Esophagus muscularis mucosa (tissue), 4 donors: ENCODE measurements at regions not wholly inside any gene's neighbourhood (a gene's known extent, or its start where the extent isn't known, plus 50 kb on each side); places are given as distances from the start of the nearest gene placed in this dataset.

Source experiments
- DNase-seq: peaks from one replicate; pipeline ENCODE4 v3.0.0-alpha.2; 2017; ENCODE audit errors: extremely low spot score
- H3K27ac ChIP-seq, 4 donors: fragments of 200-600 bp; sonication (generic); replicated peaks in 1 of 4; 1 replicate in 3 of 4; 2 replicates in 1 of 4; pipeline ENCODE4 v1.5.1; 2016 to 2019; ENCODE audit warnings: mild to moderate bottlenecking in 1 of 4
- H3K27me3 ChIP-seq, 4 donors: fragments of 200-600 bp; sonication (generic); one replicate each; pipeline versions ENCODE4 v1.5.1 to v1.6.0; 2016 to 2019
- H3K36me3 ChIP-seq, 4 donors: fragments of 200-600 bp; sonication (generic); one replicate each; pipeline ENCODE4 v1.5.1; 2016 to 2019
- H3K4me1 ChIP-seq, 4 donors: fragments of 200-600 bp; sonication (generic); one replicate each; pipeline ENCODE4 v1.5.1; 2016 to 2019
- H3K4me3 ChIP-seq, 4 donors: fragments of 200-600 bp; sonication (generic); 1 replicate in 2 of 4; 2 replicates in 2 of 4; pipeline ENCODE4 v1.5.1; 2016 to 2019; ENCODE audit warnings: mild to moderate bottlenecking in 4 of 4, moderate library complexity in 1 of 4
- H3K9me3 ChIP-seq, 4 donors: fragments of 200-600 bp; sonication (generic); 1 replicate in 3 of 4; 2 replicates in 1 of 4; pipeline ENCODE4 v1.5.1; 2016 to 2019
- EP300 ChIP-seq: sonication (generic); formaldehyde crosslinking; IDR thresholded peaks from one replicate; pipeline ENCODE4 v1.6.1; 2017; ENCODE audit warnings: antibody characterized with exemption
- POLR2A ChIP-seq: fragments of 450-650 bp; IDR thresholded peaks from one replicate; pipeline ENCODE4 v1.6.1; 2017; ENCODE audit warnings: antibody characterized with exemption, moderate library complexity, mild to moderate bottlenecking, low read depth
- POLR2AphosphoS5 ChIP-seq, 2 donors: sonication (generic); formaldehyde crosslinking; IDR thresholded peaks; one replicate each; pipeline ENCODE4 v1.6.1; 2017; ENCODE audit warnings: antibody characterized with exemption in 2 of 2
- WGBS: methylation state at CpG from one replicate; pipeline ENCODE4 v1.1.5; 2018; 5-methylcytosine and 5-hydroxymethylcytosine counted together
- intact Hi-C: fragments of 100-400 bp; cut with DNase I; formaldehyde crosslinking; loops from one replicate; pipeline ENCODE4 v1.15.1; 2023
- TF ChIP-seq, protein P1 (sequence below), 3 experiments: fragments of 200-600 bp in 2 of 3; fragments of 450-650 bp in 1 of 3; sonication (generic) in 2 of 3; IDR thresholded peaks; one replicate each; pipeline ENCODE4 v1.5.1; 2017 to 2019; ENCODE audit warnings: antibody characterized with exemption in 3 of 3, mild to moderate bottlenecking in 2 of 3, moderate library complexity in 1 of 3

DNA sequence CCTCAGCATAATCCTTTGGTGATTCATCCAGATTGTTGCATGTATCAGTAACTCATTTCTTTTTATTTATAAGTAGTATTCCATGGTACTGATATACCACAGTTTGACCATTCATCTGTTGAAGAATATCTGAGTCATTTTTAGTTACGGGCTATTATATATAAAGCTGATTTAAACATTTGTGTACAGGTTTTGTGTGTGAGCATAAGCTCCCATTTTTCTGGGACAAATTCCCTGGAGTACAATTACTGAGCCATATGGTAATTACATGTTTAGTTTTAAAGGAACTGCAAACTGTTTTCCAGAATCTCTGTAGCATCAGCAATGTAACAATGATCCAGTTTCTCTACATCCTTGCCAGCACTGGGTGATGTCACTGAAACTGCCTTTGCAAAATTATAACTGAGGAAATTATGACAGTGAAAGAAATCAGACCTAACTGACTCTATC lies 236.2 kb upstream of the KRR1 start:
- TF ChIP-seq, protein P1, sequence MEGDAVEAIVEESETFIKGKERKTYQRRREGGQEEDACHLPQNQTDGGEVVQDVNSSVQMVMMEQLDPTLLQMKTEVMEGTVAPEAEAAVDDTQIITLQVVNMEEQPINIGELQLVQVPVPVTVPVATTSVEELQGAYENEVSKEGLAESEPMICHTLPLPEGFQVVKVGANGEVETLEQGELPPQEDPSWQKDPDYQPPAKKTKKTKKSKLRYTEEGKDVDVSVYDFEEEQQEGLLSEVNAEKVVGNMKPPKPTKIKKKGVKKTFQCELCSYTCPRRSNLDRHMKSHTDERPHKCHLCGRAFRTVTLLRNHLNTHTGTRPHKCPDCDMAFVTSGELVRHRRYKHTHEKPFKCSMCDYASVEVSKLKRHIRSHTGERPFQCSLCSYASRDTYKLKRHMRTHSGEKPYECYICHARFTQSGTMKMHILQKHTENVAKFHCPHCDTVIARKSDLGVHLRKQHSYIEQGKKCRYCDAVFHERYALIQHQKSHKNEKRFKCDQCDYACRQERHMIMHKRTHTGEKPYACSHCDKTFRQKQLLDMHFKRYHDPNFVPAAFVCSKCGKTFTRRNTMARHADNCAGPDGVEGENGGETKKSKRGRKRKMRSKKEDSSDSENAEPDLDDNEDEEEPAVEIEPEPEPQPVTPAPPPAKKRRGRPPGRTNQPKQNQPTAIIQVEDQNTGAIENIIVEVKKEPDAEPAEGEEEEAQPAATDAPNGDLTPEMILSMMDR (IDR thresholded peaks at IDR 0.05): no peak
- no peak for TF ChIP-seq EP300
- no peak for TF ChIP-seq POLR2AphosphoS5 (IDR thresholded peaks at IDR 0.05)
- no peak for TF ChIP-seq POLR2A
- WGBS: 75% methylated on average over 1 of the region's 1 CpG
- Histone ChIP-seq H3K9me3 (no peaks in the 10 kb centered on the region), H3K27ac (no peak overlapping the region), H3K27me3 (no peaks in the 10 kb centered on the region), H3K36me3 (no peaks in the 10 kb centered on the region), H3K4me3 (no peak overlapping the region), H3K4me1 (peaks cover 0 to 9% (median 7%) of the 10 kb centered on the region in 4 donors)
- intact Hi-C loops: no loop called here
- no peak for DNase-seq

DNA sequence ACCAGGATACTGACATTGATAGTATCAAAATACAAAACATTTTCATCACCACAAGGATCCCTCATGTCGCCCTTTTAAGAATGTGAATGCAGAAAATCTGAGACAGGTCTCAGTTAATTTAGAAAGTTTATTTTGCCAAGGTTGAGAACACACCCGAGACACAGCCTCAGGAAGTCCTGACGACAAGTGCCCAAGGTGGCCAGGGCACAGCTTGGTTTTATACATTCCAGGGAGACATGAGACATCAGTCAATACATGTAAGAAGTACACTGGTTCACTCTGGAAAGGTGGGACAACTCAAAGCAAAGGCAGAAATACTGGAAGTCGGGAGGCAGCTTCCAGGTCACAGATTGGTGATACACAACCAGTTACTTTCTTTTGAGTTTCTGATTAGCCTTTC lies 235.2 kb upstream of the KRR1 start:
- Histone ChIP-seq H3K27me3 (no peaks in the 10 kb centered on the region), H3K4me3 (no peak overlapping the region), H3K27ac (no peak overlapping the region), H3K4me1 (peaks cover 0 to 9% (median 7%) of the 10 kb centered on the region in 4 donors), H3K36me3 (no peaks in the 10 kb centered on the region), H3K9me3 (no peaks in the 10 kb centered on the region)
- no peak for TF ChIP-seq EP300
- TF ChIP-seq, protein P1 (IDR thresholded peaks at IDR 0.05): no peak
- TF ChIP-seq POLR2AphosphoS5 (IDR thresholded peaks at IDR 0.05): no peak
- TF ChIP-seq POLR2A: no peak
- intact Hi-C loops: no loop called here
- 97% methylated on average over 4 of the region's 4 CpGs for WGBS
- no peak for DNase-seq

DNA sequence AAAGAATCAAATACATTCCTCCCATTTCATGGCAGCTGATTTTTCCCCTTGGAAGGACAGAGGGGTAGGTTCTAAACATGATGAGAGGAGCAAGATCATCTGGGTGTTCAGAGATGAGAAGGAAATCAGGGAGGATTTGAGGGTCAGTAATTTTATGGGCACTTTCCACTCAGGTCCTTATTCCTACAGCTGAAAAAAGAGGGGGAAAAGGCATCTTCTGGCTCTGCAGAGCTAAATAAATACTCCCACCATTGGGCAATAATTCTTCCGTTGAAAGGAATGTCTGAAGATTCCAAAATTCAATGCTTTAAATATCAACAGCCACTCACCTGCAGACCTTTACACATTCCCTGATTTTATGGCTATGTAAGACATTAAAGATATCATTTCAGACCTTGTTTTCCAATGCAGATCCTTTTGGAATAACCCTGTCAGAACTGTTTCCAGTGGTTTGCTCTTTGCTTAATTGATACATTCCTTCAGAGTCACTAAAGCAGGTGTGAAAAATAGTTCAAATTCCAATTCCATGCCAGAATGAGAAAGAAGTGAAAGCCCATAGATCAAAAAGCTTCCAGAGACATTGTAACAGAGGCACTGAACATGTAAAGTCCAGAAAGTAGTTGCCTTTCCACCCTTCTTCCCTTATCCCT lies 233.3 kb upstream of the KRR1 start:
- intact Hi-C loops: no loop called here
- Histone ChIP-seq H3K9me3 (no peaks in the 10 kb centered on the region), H3K4me1 (no peaks in the 10 kb centered on the region), H3K36me3 (no peaks in the 10 kb centered on the region), H3K27me3 (no peaks in the 10 kb centered on the region), H3K4me3 (no peak overlapping the region), H3K27ac (no peak overlapping the region)
- 61% methylated on average over 1 of the region's 1 CpG for WGBS
- DNase-seq: no peak
- TF ChIP-seq POLR2AphosphoS5 (IDR thresholded peaks at IDR 0.05): no peak
- no peak for TF ChIP-seq POLR2A
- TF ChIP-seq EP300: no peak
- TF ChIP-seq, protein P1 (IDR thresholded peaks at IDR 0.05): no peak

DNA sequence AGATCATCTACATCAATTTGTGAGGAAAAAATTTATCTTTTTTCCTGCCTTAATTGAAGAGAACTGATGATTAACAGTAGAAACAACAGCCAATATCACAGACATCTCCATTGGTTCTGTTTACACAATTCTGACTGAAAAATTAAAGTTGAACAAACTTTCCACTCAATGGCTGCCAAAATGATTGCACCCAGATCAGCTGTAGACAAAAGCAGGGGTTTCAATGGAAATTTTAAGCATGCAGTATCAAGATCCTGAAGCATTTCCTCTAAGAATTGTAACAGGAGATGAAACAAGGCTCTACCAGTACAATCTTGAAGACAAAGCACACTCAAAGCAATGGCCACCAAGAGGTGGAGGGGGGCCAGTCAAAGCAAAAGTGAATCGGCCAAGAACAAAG lies 231.6 kb upstream of the KRR1 start:
- no peak overlapping the region for H3K4me3 ChIP-seq
- no peak overlapping the region for H3K27ac ChIP-seq
- WGBS: 91% methylated on average over 1 of the region's 1 CpG
- H3K36me3 ChIP-seq: no peaks in the 10 kb centered on the region
- H3K27me3 ChIP-seq: no peaks in the 10 kb centered on the region
- no peaks in the 10 kb centered on the region for H3K4me1 ChIP-seq
- DNase-seq: no peak
- intact Hi-C loops: no loop called here
- TF ChIP-seq, protein P1 (IDR thresholded peaks at IDR 0.05): no peak
- no peak for TF ChIP-seq POLR2A
- no peak for TF ChIP-seq POLR2AphosphoS5 (IDR thresholded peaks at IDR 0.05)
- TF ChIP-seq EP300: no peak
- H3K9me3 ChIP-seq: no peaks in the 10 kb centered on the region

DNA sequence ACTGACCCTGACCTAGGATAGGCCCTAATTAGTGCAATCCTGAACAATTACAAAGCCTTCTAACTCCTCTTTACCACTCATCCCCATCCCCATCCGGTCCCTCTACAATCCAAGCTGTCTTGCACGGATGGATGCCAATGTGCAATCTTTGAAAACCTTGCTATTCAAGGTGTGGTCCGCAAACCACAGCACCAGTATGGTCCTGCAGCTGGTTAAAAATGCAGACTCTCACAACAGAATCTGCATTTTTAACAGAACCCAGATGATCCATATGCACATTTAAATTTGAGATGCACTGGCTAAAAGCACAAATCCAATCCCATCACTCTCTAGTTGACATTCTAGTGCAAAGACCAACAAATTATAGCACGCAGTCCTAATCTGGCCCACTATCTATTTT lies 230.6 kb upstream of the KRR1 start:
- TF ChIP-seq, protein P1 (IDR thresholded peaks at IDR 0.05): no peak
- TF ChIP-seq EP300: no peak
- TF ChIP-seq POLR2A: no peak
- no peak for TF ChIP-seq POLR2AphosphoS5 (IDR thresholded peaks at IDR 0.05)
- WGBS: 83% methylated on average over 4 of the region's 4 CpGs
- intact Hi-C loops: no loop called here

More for the DNA sequence above, 230.6 kb upstream of the KRR1 start:
- no peak for DNase-seq
- no peak overlapping the region for H3K27ac ChIP-seq
- no peaks in the 10 kb centered on the region for H3K27me3 ChIP-seq
- H3K9me3 ChIP-seq: no peaks in the 10 kb centered on the region
- no peaks in the 10 kb centered on the region for H3K36me3 ChIP-seq
- H3K4me1 ChIP-seq: no peaks in the 10 kb centered on the region
- H3K4me3 ChIP-seq: no peak overlapping the region
